ENCODE measurements at regions not wholly inside any gene's neighbourhood (a gene's known extent, or its start where the extent isn't known, plus 50 kb on each side); places are given as distances from the start of the nearest gene placed in this dataset.
A peak's percentile ranks its signal among the peaks of the same experiment; 100 is the strongest.

GRCh38 chr7:49166441-49166840 lies 242.1 kb downstream of the CDC14C start:
- Histone ChIP-seq H3K9ac (ENCODE audit: extremely low read depth, low read length, poor library complexity, severe bottlenecking) (no peak overlapping the region), H3K4me1 (ENCODE audit: control insufficient read depth, insufficient read depth, low read length) (no peaks in the 10 kb centered on the region), H3K36me3 (ENCODE audit: control insufficient read depth, insufficient read depth, low read length) (no peaks in the 10 kb centered on the region), H3K9me3 (ENCODE audit: control insufficient read depth, low read length) (no peaks in the 10 kb centered on the region), H3K27ac (ENCODE audit: low read depth, low read length) (no peak overlapping the region), H3K27me3 (ENCODE audit: control insufficient read depth, insufficient read depth, low read length, poor library complexity, severe bottlenecking) (no peaks in the 10 kb centered on the region), H3K4me3 (ENCODE audit: low read length) (no peak overlapping the region)
- H3K4me1 Mint-ChIP-seq = peaks cover 6% of the 10 kb centered on the region
- no peaks in the 10 kb centered on the region for H3K27me3 Mint-ChIP-seq (ENCODE audit: insufficient read depth)
- H3K4me3 Mint-ChIP-seq = no peak overlapping the region
- 88 to 89% methylated on average over 1 of the region's 1 CpG for WGBS, 2 experiments (ENCODE audit: insufficient coverage in 1 of 2, insufficient read length in 1 of 2)
- peak; percentile 73 for TF ChIP-seq CTCF (conservative IDR thresholded peaks at IDR 0.05)
- H3K27ac Mint-ChIP-seq = no peak overlapping the region
- peak; percentile 56 for DNase-seq
- H3K9me3 Mint-ChIP-seq = no peaks in the 10 kb centered on the region
- H3K36me3 Mint-ChIP-seq (ENCODE audit: low read depth) = no peaks in the 10 kb centered on the region

- Mint-ChIP-seq H3K27ac (no peak overlapping the region), H3K4me1 (no peaks in the 10 kb centered on the region), H3K4me3 (no peak overlapping the region), H3K36me3 (ENCODE audit: low read depth) (no peaks in the 10 kb centered on the region), H3K9me3 (no peaks in the 10 kb centered on the region), H3K27me3 (ENCODE audit: insufficient read depth) (no peaks in the 10 kb centered on the region)
- Histone ChIP-seq H3K27ac (ENCODE audit: low read depth, low read length) (no peak overlapping the region), H3K27me3 (ENCODE audit: control insufficient read depth, insufficient read depth, low read length, poor library complexity, severe bottlenecking) (no peaks in the 10 kb centered on the region), H3K36me3 (ENCODE audit: control insufficient read depth, insufficient read depth, low read length) (no peaks in the 10 kb centered on the region), H3K9ac (ENCODE audit: extremely low read depth, low read length, poor library complexity, severe bottlenecking) (no peak overlapping the region), H3K4me3 (ENCODE audit: low read length) (no peak overlapping the region), H3K9me3 (ENCODE audit: control insufficient read depth, low read length) (no peaks in the 10 kb centered on the region), H3K4me1 (ENCODE audit: control insufficient read depth, insufficient read depth, low read length) (no peaks in the 10 kb centered on the region)
- WGBS, 2 experiments (ENCODE audit: insufficient coverage in 1 of 2, insufficient read length in 1 of 2) = 90% methylated on average over 1 of the region's 1 CpG; no CpG with 5 or more reads in 1 of the 2 experiments
- DNase-seq = no peak
- no peak for TF ChIP-seq CTCF (conservative IDR thresholded peaks at IDR 0.05)
Observed at GRCh38 chr7:49172639-49173038, 248.3 kb downstream of the CDC14C start.

GRCh38 chr7:49174396-49174795 lies 250.0 kb downstream of the CDC14C start:
- no peaks in the 10 kb centered on the region for H3K27me3 Mint-ChIP-seq (ENCODE audit: insufficient read depth)
- H3K9me3 ChIP-seq (ENCODE audit: control insufficient read depth, low read length) = no peaks in the 10 kb centered on the region
- no peak overlapping the region for H3K27ac ChIP-seq (ENCODE audit: low read depth, low read length)
- H3K9ac ChIP-seq (ENCODE audit: extremely low read depth, low read length, poor library complexity, severe bottlenecking) = no peak overlapping the region
- no peaks in the 10 kb centered on the region for H3K4me1 Mint-ChIP-seq
- H3K27me3 ChIP-seq (ENCODE audit: control insufficient read depth, insufficient read depth, low read length, poor library complexity, severe bottlenecking) = no peaks in the 10 kb centered on the region
- no peak overlapping the region for H3K4me3 Mint-ChIP-seq
- H3K36me3 ChIP-seq (ENCODE audit: control insufficient read depth, insufficient read depth, low read length) = no peaks in the 10 kb centered on the region
- DNase-seq = no peak
- no peak overlapping the region for H3K4me3 ChIP-seq (ENCODE audit: low read length)
- no peaks in the 10 kb centered on the region for H3K9me3 Mint-ChIP-seq
- no peaks in the 10 kb centered on the region for H3K4me1 ChIP-seq (ENCODE audit: control insufficient read depth, insufficient read depth, low read length)
- no peak for TF ChIP-seq CTCF (conservative IDR thresholded peaks at IDR 0.05)
- H3K36me3 Mint-ChIP-seq (ENCODE audit: low read depth) = no peaks in the 10 kb centered on the region
- 100% methylated on average over 1 of the region's 2 CpGs for WGBS, 2 experiments (ENCODE audit: insufficient coverage in 1 of 2, insufficient read length in 1 of 2)
- H3K27ac Mint-ChIP-seq = no peak overlapping the region
